ENCODE measurements at regions not wholly inside any gene's neighbourhood (a gene's known extent, or its start where the extent isn't known, plus 50 kb on each side); places are given as distances from the start of the nearest gene placed in this dataset.
"Not testable (repeated sequence)": the region's sequence is repeated elsewhere in the genome, so short reads cannot be mapped to it uniquely, and the experiment has no call there.

DNA sequence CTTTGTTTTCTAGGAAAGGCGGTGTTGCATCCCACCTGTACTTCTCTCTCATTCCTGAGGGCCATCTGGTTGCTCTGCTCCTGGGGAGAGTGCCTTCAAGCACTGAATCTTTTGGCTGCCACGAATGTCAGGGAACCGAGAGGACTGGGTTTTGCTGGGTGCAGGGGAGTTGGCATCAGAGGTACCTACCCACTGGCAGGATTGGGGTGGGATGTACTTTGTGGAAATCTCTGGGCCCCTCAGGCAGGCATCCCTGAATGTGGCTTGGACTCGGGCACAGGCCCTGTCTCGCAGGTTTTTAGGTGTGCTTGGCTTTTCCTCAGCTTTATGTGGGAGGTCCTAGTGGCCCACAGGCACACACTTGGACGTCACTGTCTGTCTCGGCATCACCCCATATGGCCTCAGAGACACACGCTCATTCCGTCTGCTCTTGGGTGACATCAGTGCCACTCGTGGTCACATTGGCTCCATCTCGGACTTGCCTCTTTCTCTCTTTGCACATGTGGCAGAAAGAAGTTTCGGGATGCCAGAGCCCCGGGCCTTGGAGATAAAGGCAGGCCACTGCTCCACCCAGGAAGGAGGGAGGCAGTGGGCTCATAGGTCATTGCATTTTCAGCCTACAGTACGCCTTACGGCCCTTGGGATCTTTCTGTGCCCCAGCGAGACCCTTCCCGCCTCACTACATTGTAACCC lies 325.6 kb downstream of the ZNF716 start:
- TF ChIP-seq, protein P1, sequence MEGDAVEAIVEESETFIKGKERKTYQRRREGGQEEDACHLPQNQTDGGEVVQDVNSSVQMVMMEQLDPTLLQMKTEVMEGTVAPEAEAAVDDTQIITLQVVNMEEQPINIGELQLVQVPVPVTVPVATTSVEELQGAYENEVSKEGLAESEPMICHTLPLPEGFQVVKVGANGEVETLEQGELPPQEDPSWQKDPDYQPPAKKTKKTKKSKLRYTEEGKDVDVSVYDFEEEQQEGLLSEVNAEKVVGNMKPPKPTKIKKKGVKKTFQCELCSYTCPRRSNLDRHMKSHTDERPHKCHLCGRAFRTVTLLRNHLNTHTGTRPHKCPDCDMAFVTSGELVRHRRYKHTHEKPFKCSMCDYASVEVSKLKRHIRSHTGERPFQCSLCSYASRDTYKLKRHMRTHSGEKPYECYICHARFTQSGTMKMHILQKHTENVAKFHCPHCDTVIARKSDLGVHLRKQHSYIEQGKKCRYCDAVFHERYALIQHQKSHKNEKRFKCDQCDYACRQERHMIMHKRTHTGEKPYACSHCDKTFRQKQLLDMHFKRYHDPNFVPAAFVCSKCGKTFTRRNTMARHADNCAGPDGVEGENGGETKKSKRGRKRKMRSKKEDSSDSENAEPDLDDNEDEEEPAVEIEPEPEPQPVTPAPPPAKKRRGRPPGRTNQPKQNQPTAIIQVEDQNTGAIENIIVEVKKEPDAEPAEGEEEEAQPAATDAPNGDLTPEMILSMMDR (IDR thresholded peaks at IDR 0.05): no peak
- no peak overlapping the region for H3K4me3 ChIP-seq
- ATAC-seq (no peak), DNase-seq (no peak), FAIRE-seq (no peak)
- no peaks in the 10 kb centered on the region for H3K36me3 ChIP-seq
- H3K4me1 ChIP-seq: no peaks in the 10 kb centered on the region
- H3K9me3 ChIP-seq: no peaks in the 10 kb centered on the region
- intact Hi-C loops (cut with DNase I): no loop called here
- WGBS, 2 donors: 64 to 69% methylated on average over 17 of the region's 17 CpGs
- no peak overlapping the region for H3K27ac ChIP-seq
- no peaks in the 10 kb centered on the region for H3K27me3 ChIP-seq

DNA sequence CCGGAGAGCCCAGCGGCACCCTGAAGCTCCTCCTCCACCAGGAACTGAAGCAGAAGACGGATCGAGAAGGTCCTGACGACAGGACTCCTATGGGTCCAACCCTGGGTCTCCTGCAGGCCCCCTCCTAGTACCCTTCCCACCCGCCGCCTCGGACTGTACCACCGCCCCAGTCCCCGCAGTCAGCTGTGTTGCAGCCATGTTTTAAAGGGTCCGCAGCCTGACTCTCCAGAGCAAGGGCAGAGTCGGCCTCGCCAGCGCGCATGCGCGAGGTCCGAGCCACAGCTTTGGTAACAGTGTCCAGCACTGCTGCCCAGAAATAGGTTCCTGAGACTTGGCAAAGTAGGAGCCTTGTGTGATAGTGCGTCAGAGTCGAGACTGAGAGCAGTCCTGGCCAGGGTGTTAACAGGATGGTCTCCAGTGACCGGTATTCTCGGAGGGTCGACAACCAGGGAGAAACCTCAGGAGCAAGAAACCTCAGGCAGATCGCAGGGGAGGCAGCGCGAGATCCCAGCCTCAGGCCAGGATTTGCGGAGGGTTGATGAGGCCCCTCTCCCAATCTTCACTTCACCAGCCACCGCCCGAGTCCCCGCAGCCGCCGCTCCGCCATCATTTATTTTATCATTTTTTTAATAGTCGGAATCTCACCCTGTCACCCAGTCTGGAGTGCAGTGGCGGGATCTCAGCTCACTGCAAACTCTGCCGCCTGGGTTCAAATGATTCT lies 326.3 kb downstream of the ZNF716 start:
- FAIRE-seq; H3K9me3 ChIP-seq; H3K27ac ChIP-seq; H3K4me1 ChIP-seq; H3K4me3 ChIP-seq; H3K36me3 ChIP-seq; ATAC-seq; intact Hi-C loops (cut with DNase I); H3K27me3 ChIP-seq: not testable (repeated sequence)
- peak in 1 of 6 donors; percentile 38 for DNase-seq
- WGBS, 2 donors: 81 to 85% methylated on average over 36 of the region's 36 CpGs

DNA sequence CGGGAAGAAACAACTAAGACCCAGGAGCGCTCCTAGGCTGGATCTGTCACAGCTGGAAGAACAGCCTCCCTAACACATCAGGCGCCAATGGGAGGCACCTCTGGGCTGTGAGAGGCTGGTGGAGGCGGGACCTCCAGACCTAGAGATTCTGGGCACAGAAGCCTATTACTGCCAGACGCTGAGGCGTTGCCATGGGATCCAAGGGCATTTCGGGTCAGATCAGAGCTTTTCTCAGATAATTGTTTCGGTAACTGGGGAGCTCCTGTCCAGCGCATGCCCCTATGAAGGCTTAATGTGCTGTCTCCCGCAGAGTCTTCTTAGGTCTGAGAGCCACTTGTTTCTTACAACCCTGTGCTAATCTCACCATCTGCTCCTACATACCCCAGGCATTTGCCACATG lies 339.2 kb downstream of the ZNF716 start:
- no peak for ATAC-seq
- no peaks in the 10 kb centered on the region for H3K27me3 ChIP-seq
- no peaks in the 10 kb centered on the region for H3K4me1 ChIP-seq
- H3K4me3 ChIP-seq: no peak overlapping the region
- 67 to 77% methylated on average over 10 of the region's 10 CpGs for WGBS, 2 donors
- DNase-seq: no peak
- intact Hi-C loops (cut with DNase I): no loop called here
- no peaks in the 10 kb centered on the region for H3K9me3 ChIP-seq
- no peak for FAIRE-seq
- H3K27ac ChIP-seq: no peak overlapping the region
- TF ChIP-seq, protein P1 (IDR thresholded peaks at IDR 0.05): no peak
- no peaks in the 10 kb centered on the region for H3K36me3 ChIP-seq

DNA sequence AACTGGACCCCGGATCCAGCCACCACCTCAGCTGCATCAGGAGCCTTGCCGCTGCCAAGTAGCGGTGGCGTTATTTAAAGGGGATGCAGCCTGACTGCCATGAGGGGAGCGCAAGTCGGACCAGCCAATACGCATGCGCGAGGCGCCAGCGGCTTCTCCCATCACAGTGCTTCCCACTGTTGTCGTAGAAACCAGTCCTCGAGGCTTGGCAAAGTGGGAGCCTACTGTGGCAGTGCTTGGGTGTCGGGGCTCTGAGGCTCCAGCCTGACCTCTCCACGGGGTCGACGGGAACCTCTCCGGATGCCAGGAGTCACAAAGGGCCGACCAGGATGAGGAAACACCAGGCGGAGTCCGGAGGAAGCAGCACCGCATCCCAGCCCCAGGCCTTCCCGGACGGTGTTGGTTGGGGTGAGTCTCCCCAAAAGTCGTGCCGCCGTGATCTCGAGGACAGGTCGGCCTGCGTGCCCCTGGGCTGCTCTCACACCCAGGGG lies 369.6 kb downstream of the ZNF716 start:
- intact Hi-C loops (cut with DNase I): no loop called here
- DNase-seq (peak in 1 of 6 donors; percentile 50), FAIRE-seq (no peak), ATAC-seq (no peak)
- TF ChIP-seq, protein P1 (IDR thresholded peaks at IDR 0.05): no peak
- H3K27ac ChIP-seq: no peak overlapping the region
- no peaks in the 10 kb centered on the region for H3K36me3 ChIP-seq
- H3K4me1 ChIP-seq: no peaks in the 10 kb centered on the region
- H3K4me3 ChIP-seq: no peak overlapping the region
- no peaks in the 10 kb centered on the region for H3K9me3 ChIP-seq
- H3K27me3 ChIP-seq: no peaks in the 10 kb centered on the region
- 82 to 87% methylated on average over 30 of the region's 30 CpGs for WGBS, 2 donors

DNA sequence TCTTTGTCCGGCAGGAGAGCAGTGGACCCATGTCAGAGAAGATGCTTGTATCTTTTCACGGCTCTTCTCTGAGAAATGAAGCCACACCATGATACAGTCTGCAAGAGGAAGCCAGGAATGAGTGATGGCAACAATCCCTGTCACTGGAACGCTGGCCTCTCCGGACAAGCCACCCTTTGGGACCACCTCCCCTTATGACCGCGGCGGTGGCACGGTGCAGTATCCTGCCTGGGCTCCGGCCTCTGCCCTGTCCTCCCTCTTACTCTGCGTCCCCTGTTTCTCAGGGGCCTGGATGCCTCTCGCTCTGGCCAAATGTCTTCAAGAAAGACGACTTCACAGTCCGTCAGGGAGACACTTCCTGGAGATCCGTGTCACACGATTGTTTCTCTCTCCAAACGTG lies 370.5 kb downstream of the ZNF716 start:
- DNase-seq: no peak
- H3K27ac ChIP-seq: no peak overlapping the region
- TF ChIP-seq, protein P1 (IDR thresholded peaks at IDR 0.05): no peak
- no peak for FAIRE-seq
- no peaks in the 10 kb centered on the region for H3K36me3 ChIP-seq
- intact Hi-C loops (cut with DNase I): no loop called here
- H3K9me3 ChIP-seq: no peaks in the 10 kb centered on the region
- no peak overlapping the region for H3K4me3 ChIP-seq
- no peaks in the 10 kb centered on the region for H3K4me1 ChIP-seq
- WGBS, 2 donors: 69 to 81% methylated on average over 16 of the region's 16 CpGs
- H3K27me3 ChIP-seq: no peaks in the 10 kb centered on the region
- no peak for ATAC-seq
